ENCODE measurements at regions not wholly inside any gene's neighbourhood (a gene's known extent, or its start where the extent isn't known, plus 50 kb on each side); places are given as distances from the start of the nearest gene placed in this dataset.
"Not testable (repeated sequence)": the region's sequence is repeated elsewhere in the genome, so short reads cannot be mapped to it uniquely, and the experiment has no call there.

DNA sequence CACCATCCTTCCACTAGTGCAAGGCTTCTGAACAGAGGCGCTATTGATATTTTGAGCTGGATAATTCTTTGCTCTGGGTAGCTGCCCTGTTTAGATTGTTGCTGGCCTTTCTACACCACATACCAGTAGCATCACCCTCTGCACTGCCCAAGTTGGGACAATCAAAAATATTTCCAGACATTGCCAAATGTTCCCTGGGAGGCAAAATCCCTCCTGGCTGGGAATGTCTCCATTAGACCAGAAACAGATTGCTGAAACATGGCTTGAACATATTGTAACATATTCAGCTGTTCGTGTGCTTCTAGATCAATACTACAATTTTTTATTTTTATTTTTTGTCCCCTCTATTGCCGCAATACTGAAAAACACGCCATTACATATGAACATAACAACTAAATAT, 174.6 kb downstream of the ABCA8 start:
- no peak for DNase-seq (ENCODE audit: low read depth in 2 of 2)

DNA sequence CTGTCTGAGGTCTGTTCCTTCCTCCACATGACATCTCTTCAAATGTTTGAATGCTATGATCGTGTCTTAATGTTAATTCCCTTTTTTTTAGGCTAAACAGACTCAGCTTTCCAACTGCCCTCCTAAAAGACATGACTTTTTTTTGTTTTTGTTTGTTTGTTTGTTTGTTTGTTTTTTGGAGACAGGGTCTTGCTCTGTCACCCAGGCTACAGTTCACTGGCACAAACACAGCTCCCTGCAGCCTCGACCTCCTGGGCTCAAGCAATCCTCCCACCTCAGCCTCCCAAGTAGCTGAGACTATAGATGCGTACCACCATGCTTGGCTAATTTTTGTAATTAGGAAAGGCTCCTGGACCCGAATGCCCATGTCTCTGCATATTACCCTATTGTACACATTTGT, 176.5 kb downstream of the ABCA8 start:
- no peak for DNase-seq (ENCODE audit: low read depth in 2 of 2)

DNA sequence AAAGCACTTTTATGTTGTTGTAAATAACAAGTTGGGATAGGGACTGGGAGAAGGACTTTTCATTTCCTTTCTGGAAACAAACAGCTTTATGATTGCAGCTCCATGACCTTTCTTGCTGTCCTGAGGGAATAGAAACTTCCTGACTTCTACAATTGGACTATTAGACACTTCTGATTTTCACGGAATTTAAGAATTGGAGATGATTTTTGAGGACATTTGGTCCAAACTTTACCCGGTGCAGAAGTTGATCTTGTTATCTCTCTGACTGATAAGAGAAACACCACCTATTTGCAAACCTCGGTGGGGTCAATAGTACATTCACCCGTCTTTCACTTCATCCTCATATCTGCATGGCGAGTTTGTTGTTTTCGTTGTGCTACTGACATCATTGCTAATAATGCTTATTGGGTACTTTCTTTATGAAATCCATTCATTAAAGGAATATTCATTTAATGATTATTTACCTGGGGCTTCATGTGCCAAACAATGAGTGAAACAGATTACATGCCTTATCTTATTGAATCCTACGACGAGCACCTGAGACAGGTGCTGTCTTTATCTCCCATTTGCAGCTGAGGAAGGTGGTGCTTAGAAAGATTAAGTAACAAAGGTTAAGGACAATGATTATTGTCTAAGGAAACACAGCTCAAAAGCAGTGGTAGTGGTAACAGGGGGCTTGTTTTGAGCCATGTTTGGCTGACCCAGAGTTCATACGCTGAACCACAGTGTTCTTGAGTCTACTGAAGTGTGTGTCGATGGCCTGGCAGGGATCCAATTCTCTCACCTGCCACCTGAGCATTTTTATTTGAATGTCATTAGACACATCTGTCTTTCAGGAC, 176.9 kb upstream of the FAM20A start:
- DNase-seq (ENCODE audit: low read depth in 2 of 2): no peak

DNA sequence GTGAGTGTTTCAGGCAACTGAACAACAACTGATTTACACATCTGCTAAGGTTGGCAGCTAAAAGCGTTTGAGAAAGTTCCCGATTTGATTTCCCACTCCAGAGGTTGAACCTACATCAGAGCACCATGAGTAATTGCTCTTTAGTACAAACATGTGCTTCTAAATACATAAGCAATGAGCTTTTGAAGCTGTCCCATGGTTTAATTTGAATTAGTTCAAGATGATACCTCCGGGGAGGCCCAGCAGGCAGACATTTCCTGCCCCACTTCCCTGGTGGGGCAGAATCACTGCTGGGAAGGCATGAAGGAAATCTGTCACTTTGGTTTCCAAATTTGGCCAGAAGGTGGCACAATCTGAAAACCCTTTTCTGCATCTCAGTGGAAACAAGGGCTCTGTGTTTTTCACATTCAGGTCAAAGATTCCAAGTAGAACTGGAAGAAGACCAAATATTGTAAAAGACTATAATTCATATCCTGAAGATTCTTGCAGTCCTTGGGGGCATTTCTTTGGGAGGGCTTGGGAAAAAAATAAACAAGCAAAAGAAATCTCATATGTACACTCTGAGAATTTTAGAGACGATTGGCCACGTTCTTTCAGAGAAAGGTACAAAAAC, 176.2 kb upstream of the FAM20A start:
- DNase-seq (ENCODE audit: low read depth in 2 of 2): no peak

- DNase-seq (ENCODE audit: low read depth in 2 of 2): no peak
Observed at GRCh38 chr17:68776451-68776850, 175.3 kb upstream of the FAM20A start.

DNA sequence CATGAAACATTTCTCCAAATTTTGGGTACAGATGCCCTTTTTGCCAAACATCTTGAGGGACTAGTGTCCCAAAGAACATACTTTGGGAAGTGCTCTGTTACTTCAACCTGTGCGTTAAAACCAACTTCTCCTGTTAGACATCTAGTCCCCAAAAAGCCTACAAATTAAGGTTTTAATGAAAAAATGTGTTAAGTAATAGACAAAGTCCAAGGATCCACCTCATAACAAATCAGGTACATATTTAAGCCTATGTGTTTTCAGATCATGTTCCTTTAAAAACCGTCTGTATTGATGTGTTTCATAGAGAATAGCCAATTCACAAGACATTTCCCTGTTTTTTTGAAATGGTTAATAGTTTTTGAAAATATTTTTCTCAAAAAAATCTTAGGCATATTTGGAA, 174.8 kb upstream of the FAM20A start:
- DNase-seq (ENCODE audit: low read depth in 2 of 2): no peak

DNA sequence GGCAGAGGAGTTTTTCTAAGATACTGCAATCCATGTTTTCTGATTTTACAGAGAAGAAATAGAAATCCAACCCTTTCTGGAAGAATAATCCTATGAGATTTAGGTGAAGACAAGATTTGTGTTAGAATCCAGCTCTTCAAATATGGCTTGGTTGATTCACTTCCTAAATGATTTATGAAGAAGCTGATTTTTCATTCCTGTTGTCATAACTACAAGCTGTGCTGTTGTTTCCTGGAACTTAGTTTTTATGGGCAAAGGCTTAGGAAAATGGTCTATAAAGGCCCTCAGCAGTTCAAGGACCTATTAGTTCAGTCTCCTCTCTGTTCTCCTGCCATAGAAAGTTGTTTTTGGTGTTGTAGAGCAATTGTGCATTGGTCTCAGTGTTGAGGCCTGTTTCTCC, 174.2 kb upstream of the FAM20A start:
- no peak for DNase-seq (ENCODE audit: low read depth in 2 of 2)

DNA sequence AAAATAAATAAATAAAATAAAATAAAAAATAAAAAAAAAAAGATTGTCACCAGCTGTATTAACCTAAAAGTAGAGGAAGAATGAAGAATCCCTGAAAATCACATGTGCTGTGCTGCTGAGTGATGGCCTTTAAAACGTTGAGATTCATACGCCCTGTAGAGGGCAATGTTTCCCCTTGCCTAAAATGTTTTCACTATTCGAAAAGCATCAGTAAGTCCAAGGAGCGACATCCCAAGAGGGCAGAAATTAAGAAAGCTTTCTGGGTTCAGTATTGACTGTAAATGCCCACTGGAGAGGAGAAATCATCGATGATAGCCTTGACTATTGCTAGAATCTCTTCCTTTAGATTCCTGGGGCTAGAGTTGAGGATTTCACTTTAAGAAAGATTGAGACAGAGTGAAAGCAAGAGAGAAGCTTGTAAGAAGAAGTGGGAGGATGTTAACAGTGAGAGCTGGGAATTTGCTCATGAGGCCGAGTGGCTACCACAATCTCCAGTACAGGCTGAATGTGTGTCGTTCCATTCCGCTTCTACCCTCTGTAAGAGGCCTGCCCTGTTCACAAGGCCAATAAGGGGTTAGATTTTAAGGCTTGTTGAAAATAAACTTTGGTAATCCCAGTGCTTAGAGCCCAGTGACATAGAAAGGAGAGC, 170.8 kb upstream of the FAM20A start:
- no peak for DNase-seq (ENCODE audit: low read depth in 2 of 2)

DNA sequence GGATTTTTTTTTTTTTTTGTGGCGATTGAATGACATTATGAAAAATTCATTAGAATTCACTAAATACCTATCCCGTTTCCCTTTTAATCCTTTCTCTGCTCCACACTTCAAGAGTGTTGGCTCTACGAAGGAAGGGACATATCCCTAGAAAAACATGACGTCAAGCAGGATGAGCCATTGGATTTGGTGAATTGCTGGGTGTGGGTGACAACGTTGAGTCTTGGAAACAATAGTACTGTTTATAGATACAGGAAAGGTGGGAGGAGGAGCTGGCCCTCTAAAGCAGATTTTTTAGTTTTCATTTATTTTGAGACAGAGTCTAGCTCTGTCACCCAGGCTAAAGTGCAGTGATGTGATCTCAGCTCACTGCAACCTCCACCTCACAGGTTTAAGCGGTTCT, 167.6 kb upstream of the FAM20A start:
- DNase-seq (ENCODE audit: low read depth in 2 of 2): no peak

DNA sequence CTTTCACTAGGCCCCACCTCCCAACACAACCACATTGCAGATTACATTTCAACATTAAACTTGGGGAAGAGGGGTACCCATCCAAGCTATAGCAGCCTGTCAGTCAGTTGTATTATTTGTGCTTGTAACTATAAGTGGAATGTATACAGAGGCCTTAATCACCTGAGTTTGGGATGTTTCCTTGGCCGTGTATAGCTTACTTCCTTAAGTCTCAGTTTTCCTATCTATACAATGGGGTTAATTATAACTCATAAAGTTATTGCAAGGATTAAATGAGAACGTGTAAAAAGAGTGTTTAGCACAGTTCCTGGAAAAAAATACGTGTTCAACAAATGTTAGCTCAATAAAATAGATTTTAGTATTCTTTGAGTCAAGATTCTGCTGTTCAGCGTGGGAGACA, 165.5 kb upstream of the FAM20A start:
- DNase-seq (ENCODE audit: low read depth in 2 of 2): no peak

DNA sequence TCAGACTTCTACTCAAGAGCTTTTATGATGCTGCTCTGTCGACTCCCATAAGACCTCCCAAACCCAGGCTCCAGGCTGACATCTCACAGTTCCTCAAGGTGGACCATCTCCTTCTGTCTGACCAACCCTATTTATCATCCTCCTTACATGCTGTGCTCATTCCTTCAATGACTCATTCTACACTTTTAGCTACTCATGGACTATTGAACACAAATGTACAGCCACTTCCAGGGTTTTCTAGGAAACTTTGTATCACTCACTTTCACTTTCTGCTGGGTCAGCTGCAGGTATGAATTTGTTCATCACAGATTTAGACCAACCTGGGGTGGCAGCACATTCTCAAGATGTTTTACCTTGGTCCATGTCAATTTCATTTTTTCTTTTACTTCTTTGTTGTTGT, 162.4 kb upstream of the FAM20A start:
- no peak for DNase-seq (ENCODE audit: low read depth in 2 of 2)

GRCh38 chr17:68762911-68763310, 161.7 kb upstream of the FAM20A start:
- DNase-seq (ENCODE audit: low read depth in 2 of 2): no peak

DNA sequence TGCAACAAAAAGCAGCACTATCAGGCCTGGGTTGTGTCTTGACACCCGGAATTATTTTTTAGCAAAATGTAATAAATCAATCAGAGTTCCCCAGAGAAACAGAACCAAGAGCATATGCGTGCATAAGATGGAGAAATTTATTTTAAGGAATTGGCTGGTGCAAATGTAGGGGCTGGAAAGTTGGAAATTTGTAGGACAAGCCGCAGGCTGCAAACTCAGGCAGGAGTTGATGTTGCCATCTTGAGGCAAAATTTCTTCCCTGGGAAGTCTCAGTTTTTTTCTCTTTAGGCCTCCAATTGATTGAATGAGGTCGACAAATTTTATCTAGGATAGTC, 158.9 kb upstream of the FAM20A start:
- DNase-seq (ENCODE audit: low read depth in 2 of 2): no peak

- DNase-seq (ENCODE audit: low read depth in 2 of 2): peak in 1 of 2 donors; percentile 2
Observed at GRCh38 chr17:68759343-68760140, 158.4 kb upstream of the FAM20A start.

DNA sequence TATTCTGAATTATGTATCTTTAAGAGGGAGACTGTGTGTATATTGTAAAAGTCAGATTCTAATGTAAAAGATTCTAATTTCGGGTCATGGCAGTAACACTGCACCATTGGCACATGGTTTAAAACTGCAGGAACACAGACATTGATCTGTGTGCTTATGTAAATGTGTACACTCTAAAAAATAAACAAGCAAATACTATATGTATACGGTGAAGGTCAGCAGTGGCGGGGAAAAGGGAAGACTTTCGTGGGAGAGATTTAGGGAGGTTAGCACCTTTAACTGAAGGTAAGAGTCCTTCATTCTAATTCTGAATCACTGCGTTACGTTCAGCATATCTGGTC, 157.8 kb upstream of the FAM20A start:
- DNase-seq (ENCODE audit: low read depth in 2 of 2): no peak

DNA sequence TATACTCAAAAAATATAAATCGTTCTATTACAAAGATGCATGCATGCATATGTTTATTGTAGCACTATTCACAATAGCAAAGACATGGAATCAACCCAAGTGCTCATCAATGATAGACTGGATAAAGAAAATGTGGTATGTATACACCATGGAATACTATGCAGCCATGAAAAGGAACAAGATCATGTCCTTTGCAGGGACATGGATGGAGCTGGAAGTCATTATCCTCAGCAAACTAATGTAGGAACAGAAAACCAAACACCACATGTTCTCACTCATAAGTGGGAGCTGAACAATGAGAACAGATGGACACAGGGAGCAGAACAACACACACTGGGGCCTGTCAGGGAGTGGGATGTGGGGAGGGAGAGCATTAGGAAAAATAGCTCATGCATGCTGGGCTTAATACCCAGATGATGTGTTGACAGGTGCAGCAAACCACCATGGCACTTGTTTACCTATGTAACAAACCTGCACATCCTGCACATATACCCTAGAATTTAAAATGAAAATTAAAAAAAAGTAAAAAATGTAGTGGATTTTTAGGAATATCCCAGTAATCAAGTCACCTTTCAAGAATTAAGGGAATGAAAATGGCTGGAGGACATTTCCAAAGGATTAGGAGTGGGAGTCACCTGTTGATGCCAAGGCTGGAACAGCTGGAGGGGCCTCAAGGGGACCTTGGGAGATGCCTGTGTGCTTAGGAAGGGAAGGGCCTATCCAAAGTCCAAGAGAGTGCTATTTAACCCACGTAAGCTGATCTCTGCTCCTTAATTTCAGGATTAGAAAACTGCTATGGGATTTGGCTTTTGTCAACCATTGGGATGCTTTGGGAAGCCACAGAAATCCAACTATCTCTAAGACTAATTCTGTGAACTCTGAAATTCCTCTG, 156.9 kb upstream of the FAM20A start:
- DNase-seq (ENCODE audit: low read depth in 2 of 2): not testable (repeated sequence)

DNA sequence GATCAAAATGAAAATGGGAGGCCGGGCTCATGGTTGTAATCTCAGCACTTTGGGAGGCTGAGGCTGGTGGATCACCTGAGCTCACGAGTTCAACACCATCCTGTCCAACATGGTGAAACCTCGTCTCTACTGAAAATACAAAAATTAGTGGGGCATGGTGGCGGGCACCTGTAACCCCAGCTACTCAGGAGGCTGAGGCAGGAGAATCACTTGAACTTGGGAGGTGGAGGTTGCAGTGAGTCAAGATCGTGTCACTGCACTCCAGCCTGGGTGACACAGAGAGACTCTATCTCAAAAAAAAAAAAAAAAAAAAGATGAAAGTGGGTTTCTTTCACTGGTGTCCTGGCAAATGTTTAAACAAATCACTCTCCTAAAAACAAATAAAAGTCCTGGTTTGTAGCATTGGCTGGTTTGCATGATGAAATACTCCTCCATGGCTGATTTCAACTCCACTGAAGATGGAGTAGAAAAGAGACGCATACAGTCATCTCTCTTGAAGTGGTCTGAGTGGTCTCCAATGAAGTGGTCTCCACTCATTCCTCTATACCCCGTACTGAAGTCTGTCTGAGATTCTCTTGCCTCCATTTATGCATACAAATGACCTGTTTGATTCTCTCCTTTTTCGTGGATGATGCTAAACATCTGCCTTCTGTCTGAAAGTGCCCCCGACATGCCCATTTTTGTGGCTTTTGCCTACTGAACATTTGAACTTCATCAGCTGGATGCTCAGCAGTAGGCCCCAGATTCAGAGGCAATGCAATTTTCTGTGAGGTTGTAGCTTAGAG, 153.0 kb upstream of the FAM20A start:
- no peak for DNase-seq (ENCODE audit: low read depth in 2 of 2)

- no peak for DNase-seq (ENCODE audit: low read depth in 2 of 2)
Observed at GRCh38 chr17:68750208-68750562, 149.0 kb upstream of the FAM20A start.

DNA sequence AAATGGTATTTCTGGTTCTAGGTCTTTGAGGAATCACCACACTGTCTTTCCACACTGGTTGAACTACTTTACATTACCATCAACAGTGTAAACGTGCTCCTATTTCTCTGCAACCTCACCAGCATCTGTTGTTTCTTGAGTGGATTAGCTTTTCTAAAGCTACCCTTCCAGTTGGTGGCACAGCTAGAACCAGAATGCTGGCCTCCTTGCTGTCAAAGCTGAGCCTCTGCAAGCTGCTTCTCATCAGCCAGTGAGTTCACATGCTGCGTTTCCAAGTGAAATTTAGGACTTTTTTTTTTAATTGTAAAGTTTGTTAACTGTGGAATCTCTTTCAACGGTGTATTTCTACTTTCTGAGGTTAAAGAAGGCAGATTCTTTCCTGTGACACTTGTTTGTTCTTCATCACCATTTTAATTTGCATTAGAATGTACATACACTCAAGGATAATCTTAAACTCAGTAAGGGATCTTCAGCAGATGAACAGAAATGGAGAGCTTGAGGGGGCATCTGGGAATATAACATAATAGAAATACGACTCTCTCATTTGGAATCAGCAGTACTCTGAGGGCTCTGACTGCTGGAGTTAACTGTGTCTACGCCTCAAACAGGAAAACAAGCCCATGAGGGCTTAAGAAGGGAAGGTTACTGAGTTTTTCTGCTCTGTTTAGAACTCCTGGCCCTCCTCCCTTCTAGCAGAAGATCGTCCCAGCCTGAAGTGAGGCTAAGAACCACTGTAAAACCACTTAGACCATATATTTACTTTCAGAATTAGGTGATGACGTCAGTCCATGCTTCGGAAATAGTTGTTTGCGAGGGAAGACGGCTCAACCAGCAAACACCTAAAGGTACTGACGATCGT, 148.4 kb upstream of the FAM20A start:
- DNase-seq (ENCODE audit: low read depth in 2 of 2): no peak

GRCh38 chr17:68748381-68748780, 147.2 kb upstream of the FAM20A start:
- no peak for DNase-seq (ENCODE audit: low read depth in 2 of 2)
